HK-2 (cell line): ENCODE measurements at regions not wholly inside any gene's neighbourhood (a gene's known extent, or its start where the extent isn't known, plus 50 kb on each side); places are given as distances from the start of the nearest gene placed in this dataset.
"Not testable (repeated sequence)": the region's sequence is repeated elsewhere in the genome, so short reads cannot be mapped to it uniquely, and the experiment has no call there.

ENCODE experiments used
- DNase-seq: peaks from one replicate; pipeline ENCODE4 v3.0.0-alpha.2; 2018; ENCODE audit not compliant: unreplicated experiment

GRCh38 chr11:70891844-70892380 lies 360.5 kb downstream of the SHANK2 start:
- DNase-seq, result no peak

- no peak for DNase-seq
Measured at GRCh38 chr11:70892889-70893288, 359.5 kb downstream of the SHANK2 start.

GRCh38 chr11:70894566-70895365 lies 357.6 kb downstream of the SHANK2 start:
- DNase-seq, result no peak

GRCh38 chr11:70895366-70895670 lies 357.1 kb downstream of the SHANK2 start:
- no peak for DNase-seq

- DNase-seq, result no peak
Measured at GRCh38 chr11:70897429-70897828, 354.9 kb downstream of the SHANK2 start.

- DNase-seq, result no peak
Measured at GRCh38 chr11:70899616-70900015, 352.8 kb downstream of the SHANK2 start.

- DNase-seq, result no peak
Measured at GRCh38 chr11:70900540-70900939, 351.8 kb downstream of the SHANK2 start.

GRCh38 chr11:70901951-70902521 lies 350.3 kb downstream of the SHANK2 start:
- no peak for DNase-seq

- not testable (repeated sequence) for DNase-seq
Measured at GRCh38 chr11:70903229-70903628, 349.1 kb downstream of the SHANK2 start.

GRCh38 chr11:70906101-70906500 lies 346.3 kb downstream of the SHANK2 start:
- DNase-seq, result no peak

GRCh38 chr11:70908223-70908622 lies 344.2 kb downstream of the SHANK2 start:
- no peak for DNase-seq

GRCh38 chr11:70910835-70911234 lies 341.5 kb downstream of the SHANK2 start:
- no peak for DNase-seq

- peak; percentile 37 for DNase-seq
Measured at GRCh38 chr11:70912226-70912840, 340.0 kb downstream of the SHANK2 start.

GRCh38 chr11:70913715-70914231 lies 338.6 kb downstream of the SHANK2 start:
- no peak for DNase-seq

GRCh38 chr11:70914496-70914895 lies 337.9 kb downstream of the SHANK2 start:
- DNase-seq, result no peak

- no peak for DNase-seq
Measured at GRCh38 chr11:70915158-70915985, 337.0 kb downstream of the SHANK2 start.

- DNase-seq, result no peak
Measured at GRCh38 chr11:70916351-70916750, 336.0 kb downstream of the SHANK2 start.

GRCh38 chr11:70918242-70918641 lies 334.1 kb downstream of the SHANK2 start:
- DNase-seq, result no peak

GRCh38 chr11:70921804-70922203 lies 330.6 kb downstream of the SHANK2 start:
- no peak for DNase-seq

GRCh38 chr11:70924108-70924507 lies 328.3 kb downstream of the SHANK2 start:
- DNase-seq, result no peak

- no peak for DNase-seq
Measured at GRCh38 chr11:70925238-70925637, 327.1 kb downstream of the SHANK2 start.
